ENCODE measurements at regions not wholly inside any gene's neighbourhood (a gene's known extent, or its start where the extent isn't known, plus 50 kb on each side); places are given as distances from the start of the nearest gene placed in this dataset.

DNA sequence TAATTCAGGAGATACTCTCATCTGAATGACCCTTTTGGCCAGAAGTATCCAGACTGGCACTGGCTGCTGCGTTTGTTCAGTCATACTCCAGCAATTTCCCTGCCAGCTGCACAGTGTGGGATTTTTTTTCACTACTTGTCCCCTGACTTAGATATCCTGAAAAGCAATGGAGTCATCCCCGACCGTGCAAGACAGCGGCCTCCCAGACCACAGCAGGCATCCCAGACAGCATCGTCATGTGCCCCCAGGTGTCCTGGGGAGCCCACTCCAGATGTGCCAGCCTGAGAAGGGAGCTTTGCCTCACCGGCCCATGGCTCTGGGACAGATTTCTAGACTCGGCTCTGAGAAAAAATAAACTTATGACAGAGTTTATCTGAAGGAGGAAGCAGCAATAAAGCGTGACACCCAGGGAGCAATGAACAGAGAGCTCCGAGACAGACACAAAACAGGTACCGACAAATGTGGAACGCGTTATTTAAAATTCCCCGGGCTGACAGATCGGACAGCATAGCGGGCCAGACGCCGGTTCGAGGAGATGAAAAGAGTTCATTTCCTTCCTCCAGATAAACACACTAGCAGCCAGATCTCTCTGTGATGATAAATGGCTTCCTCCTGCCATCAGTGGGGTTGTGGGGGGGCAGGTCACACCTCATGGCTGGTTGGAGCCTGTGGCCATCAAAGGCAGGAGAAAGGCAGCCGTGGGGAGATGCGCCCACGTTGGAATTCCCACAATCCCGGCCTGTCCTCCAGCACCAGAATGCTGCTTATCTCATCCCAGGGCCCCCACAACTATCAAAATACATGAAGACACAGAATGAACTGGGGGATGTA, 106.4 kb upstream of the FGF3 start:
- TF ChIP-seq E2F4 (IDR thresholded peaks at IDR 0.05; ENCODE audit: low read depth, low read length), result no peak
- no peak for TF ChIP-seq ETV6 (conservative IDR thresholded peaks at IDR 0.05 in 1 of 2, IDR thresholded peaks at IDR 0.05 in 1 of 2; ENCODE audit: borderline replicate concordance in 1 of 2, low read depth in 1 of 2)
- TF ChIP-seq FOXK2 (IDR thresholded peaks at IDR 0.05), result no peak
- no peak for TF ChIP-seq CTCF (IDR thresholded peaks at IDR 0.05 in 2 of 3, conservative IDR thresholded peaks at IDR 0.05 in 1 of 3; ENCODE audit: control insufficient read depth in 2 of 3, extremely low read depth in 1 of 3, insufficient read depth in 1 of 3, low read depth in 3 of 3, low read length in 3 of 3)
- no peak for TF ChIP-seq BHLHE40 (IDR thresholded peaks at IDR 0.05; ENCODE audit: borderline replicate concordance in 1 of 2, low read depth in 2 of 2, low read length in 1 of 2)
- no peak for TF ChIP-seq SIX5 (IDR thresholded peaks at IDR 0.05; ENCODE audit: low read depth, low read length, severe bottlenecking)
- no peak for TF ChIP-seq PKNOX1 (IDR thresholded peaks at IDR 0.05)
- TF ChIP-seq NFIC (IDR thresholded peaks at IDR 0.05; ENCODE audit: low read depth, low read length), result no peak
- no peak for TF ChIP-seq ESRRA (IDR thresholded peaks at IDR 0.05; ENCODE audit: low read length)
- no peak for TF ChIP-seq RFX5 (IDR thresholded peaks at IDR 0.05; ENCODE audit: low read depth, low read length)

Data from GM12878 (cell line).